Lung (tissue), 11 donors: ENCODE measurements at regions not wholly inside any gene's neighbourhood (a gene's known extent, or its start where the extent isn't known, plus 50 kb on each side); places are given as distances from the start of the nearest gene placed in this dataset.

Source experiments
- ATAC-seq: fragments of 200-7000 bp; cut with Tn5 transposase; one replicate; pipeline ENCODE4 v1.9.1; 2020; ENCODE audit warnings: moderate number of reproducible peaks; ENCODE audit not compliant: insufficient read depth, low FRiP score
- DNase-seq, 3 donors: peaks; one replicate each; pipeline ENCODE4 v3.0.0-alpha.2; 2013 to 2017
- H3K27ac ChIP-seq, 2 donors: one replicate each; pipeline ENCODE4 v1.5.1; 2013; ENCODE audit warnings: mild to moderate bottlenecking in 2 of 2, moderate library complexity in 2 of 2, control low read depth in 1 of 2, inconsistent platforms in 1 of 2, low read depth in 1 of 2, low read length in 1 of 2
- H3K27me3 ChIP-seq, 3 donors: one replicate each; pipeline ENCODE4 v1.5.1; 2013; ENCODE audit warnings: low read length in 2 of 3; ENCODE audit not compliant: control insufficient read depth in 3 of 3, insufficient read depth in 3 of 3
- H3K36me3 ChIP-seq, 4 donors: one replicate each; pipeline ENCODE4 v1.5.1; 2013; ENCODE audit warnings: low read length in 4 of 4, mild to moderate bottlenecking in 1 of 4, moderate library complexity in 1 of 4; ENCODE audit not compliant: control insufficient read depth in 4 of 4, insufficient read depth in 4 of 4
- H3K4me1 ChIP-seq, 5 donors: one replicate each; pipeline ENCODE4 v1.5.1; 2013; ENCODE audit warnings: low read length in 5 of 5, mild to moderate bottlenecking in 2 of 5, moderate library complexity in 1 of 5; ENCODE audit not compliant: control insufficient read depth in 5 of 5, insufficient read depth in 5 of 5
- H3K4me3 ChIP-seq: one replicate; pipeline ENCODE4 v1.5.1; 2013; ENCODE audit warnings: mild to moderate bottlenecking, control low read depth, moderate library complexity
- H3K9ac ChIP-seq, 2 donors: one replicate each; pipeline ENCODE4 v1.5.1; 2013; ENCODE audit warnings: low read length in 2 of 2, control low read depth in 1 of 2; ENCODE audit not compliant: insufficient read depth in 1 of 2
- H3K9me3 ChIP-seq, 4 donors: one replicate each; pipeline ENCODE4 v1.5.1; 2013; ENCODE audit warnings: low read length in 3 of 4, mild to moderate bottlenecking in 1 of 4, moderate library complexity in 1 of 4; ENCODE audit not compliant: control insufficient read depth in 4 of 4, insufficient read depth in 3 of 4
- CTCF ChIP-seq: IDR thresholded peaks from 2 replicates; pipeline ENCODE4 v1.5.1; 2012; ENCODE audit warnings: mild to moderate bottlenecking; ENCODE audit errors: control extremely low read depth, extremely low read depth
- WGBS, 2 donors: extraction: QIAGEN DNeasy Blood & Tissue Kit; methylation state at CpG; one replicate each; pipeline ENCODE4 v1.1.7; 2013; 5-methylcytosine and 5-hydroxymethylcytosine counted together
- donor health status: control.
- donor health status: control.
- donor health status: Bipolar disorder and iron deficiency.
- donor health status: healthy.
- donor health status: DM: yes; HTN: yes; CAD: no.

DNA sequence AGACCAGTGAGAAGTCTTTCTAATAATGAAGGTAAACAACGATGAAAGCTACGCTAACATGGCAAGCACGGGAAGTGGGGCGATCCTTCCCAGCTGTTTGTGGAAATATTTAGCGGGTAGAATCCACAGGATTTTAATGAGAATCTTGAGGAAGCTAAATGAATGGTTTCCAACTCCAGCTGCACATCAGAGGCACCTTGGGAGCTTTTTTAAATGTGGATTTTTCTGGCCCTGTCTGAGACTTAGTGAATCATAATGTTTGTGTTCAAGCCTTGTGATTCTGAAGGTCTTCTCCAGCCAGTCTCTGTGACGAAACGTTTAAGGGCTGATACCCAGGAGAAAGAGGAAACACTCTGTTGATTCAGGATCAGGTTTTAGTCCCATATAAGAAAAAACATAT is 169.8 kb downstream of the CAPZA3 start:
- H3K9ac ChIP-seq = no peak overlapping the region
- DNase-seq (no peak), ATAC-seq (no peak)
- H3K4me3 ChIP-seq = no peak overlapping the region
- no peaks in the 10 kb centered on the region for H3K4me1 ChIP-seq
- WGBS, 2 donors = 78 to 90% methylated on average over 7 of the region's 7 CpGs
- H3K36me3 ChIP-seq = no peaks in the 10 kb centered on the region
- no peak overlapping the region for H3K27ac ChIP-seq
- H3K27me3 ChIP-seq = no peaks in the 10 kb centered on the region
- TF ChIP-seq CTCF = no peak
- H3K9me3 ChIP-seq = no peaks in the 10 kb centered on the region

DNA sequence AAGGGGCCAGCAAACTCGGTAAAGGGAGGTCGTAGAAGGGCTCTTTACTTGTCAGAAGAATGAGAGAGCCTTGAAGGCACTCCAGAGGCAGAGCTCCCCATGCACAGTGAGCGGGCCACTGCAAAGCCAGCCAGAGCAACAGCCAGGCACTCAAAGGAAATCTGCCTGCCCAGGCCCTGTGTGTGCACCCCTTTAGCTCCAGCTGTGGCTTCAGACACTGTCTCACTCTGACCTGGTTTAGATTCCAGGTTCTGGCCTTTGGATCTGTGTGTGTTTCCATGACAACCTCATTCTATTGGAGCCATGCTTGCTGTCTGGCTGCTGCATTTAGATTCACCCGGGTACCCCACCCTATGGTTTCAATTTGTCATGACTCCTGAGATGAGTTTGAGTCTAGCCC is 170.3 kb downstream of the CAPZA3 start:
- TF ChIP-seq CTCF = no peak
- no peaks in the 10 kb centered on the region for H3K36me3 ChIP-seq
- H3K27ac ChIP-seq = peak overlapping the region in 1 of 2 donors; percentile 53
- WGBS, 2 donors = 70 to 84% methylated on average over 4 of the region's 4 CpGs
- no peaks in the 10 kb centered on the region for H3K9me3 ChIP-seq
- no peaks in the 10 kb centered on the region for H3K4me1 ChIP-seq
- no peak overlapping the region for H3K4me3 ChIP-seq
- DNase-seq (no peak), ATAC-seq (no peak)
- H3K9ac ChIP-seq = no peak overlapping the region
- no peaks in the 10 kb centered on the region for H3K27me3 ChIP-seq

DNA sequence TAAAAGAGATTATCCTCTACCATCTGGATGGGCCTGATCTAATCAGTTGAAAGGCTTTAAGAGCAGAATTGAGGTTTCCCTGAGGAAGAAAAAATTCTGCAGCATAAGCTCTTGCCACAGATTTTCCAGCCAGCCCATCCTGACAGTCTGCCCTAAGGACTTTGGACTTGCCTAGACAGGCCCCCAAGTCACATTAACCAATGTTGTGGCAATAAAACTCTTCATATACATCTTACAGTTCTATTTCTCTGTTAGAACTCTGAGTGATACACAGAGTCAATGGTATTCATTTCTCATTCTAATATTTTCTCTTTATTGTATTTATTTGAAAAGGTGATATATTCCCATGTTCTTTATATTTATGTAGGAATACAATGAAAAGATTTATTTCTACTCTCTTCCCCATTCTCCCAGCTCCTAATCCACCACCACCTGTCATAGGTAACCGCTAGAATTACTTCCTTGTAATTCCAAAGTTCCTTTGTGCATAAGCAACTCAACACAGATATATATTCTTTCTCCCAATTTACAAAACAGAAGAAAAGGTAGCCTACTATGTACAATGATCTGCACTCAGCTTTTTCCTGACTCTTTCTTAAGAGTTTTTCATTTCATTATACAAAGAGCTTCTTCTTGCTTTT is 182.1 kb downstream of the CAPZA3 start:
- WGBS, 2 donors = 85 to 97% methylated on average over 1 of the region's 1 CpG
- no peaks in the 10 kb centered on the region for H3K36me3 ChIP-seq
- H3K4me3 ChIP-seq = no peak overlapping the region
- no peak for DNase-seq
- no peak for TF ChIP-seq CTCF
- H3K9me3 ChIP-seq = no peaks in the 10 kb centered on the region
- no peak overlapping the region for H3K9ac ChIP-seq
- no peaks in the 10 kb centered on the region for H3K4me1 ChIP-seq
- H3K27ac ChIP-seq = no peak overlapping the region
- ATAC-seq = no peak
- no peaks in the 10 kb centered on the region for H3K27me3 ChIP-seq

GRCh38 chr12:18922851-18923250 is 184.9 kb downstream of the CAPZA3 start:
- Histone ChIP-seq H3K36me3 (no peaks in the 10 kb centered on the region), H3K4me1 (no peaks in the 10 kb centered on the region), H3K27me3 (no peaks in the 10 kb centered on the region), H3K27ac (no peak overlapping the region), H3K9ac (no peak overlapping the region), H3K4me3 (no peak overlapping the region), H3K9me3 (no peaks in the 10 kb centered on the region)
- DNase-seq (no peak), ATAC-seq (no peak)
- WGBS, 2 donors = 92 to 95% methylated on average over 4 of the region's 4 CpGs
- no peak for TF ChIP-seq CTCF
